ENCODE measurements at regions not wholly inside any gene's neighbourhood (a gene's known extent, or its start where the extent isn't known, plus 50 kb on each side); places are given as distances from the start of the nearest gene placed in this dataset.
"Not testable (repeated sequence)": the region's sequence is repeated elsewhere in the genome, so short reads cannot be mapped to it uniquely, and the experiment has no call there.

GRCh38 chr5:125085797-125086505 is 339.5 kb upstream of the ZNF608 start:
- H3K4me3 ChIP-seq (ENCODE audit: low read length) = no peak overlapping the region
- intact Hi-C loops (cut with micrococcal nuclease) = no loop called here

GRCh38 chr5:125088522-125089105 is 342.2 kb upstream of the ZNF608 start:
- no peak overlapping the region for H3K27ac Mint-ChIP-seq
- peaks cover 0 to 2% of the 10 kb centered on the region in 2 donors for H3K9me3 Mint-ChIP-seq
- no peaks in the 10 kb centered on the region for H3K4me1 Mint-ChIP-seq
- no peak overlapping the region for H3K4me3 ChIP-seq (ENCODE audit: low read length)
- no peaks in the 10 kb centered on the region for H3K36me3 Mint-ChIP-seq
- no peak overlapping the region for H3K27ac ChIP-seq (ENCODE audit: low read length)
- no peaks in the 10 kb centered on the region for H3K9me3 ChIP-seq (ENCODE audit: control insufficient read depth, insufficient read depth, low read length)
- TF ChIP-seq CTCF (IDR thresholded peaks at IDR 0.05) = no peak
- H3K27me3 Mint-ChIP-seq (ENCODE audit: low read depth in 2 of 2) = peaks cover 0 to 3% of the 10 kb centered on the region in 2 donors
- no peaks in the 10 kb centered on the region for H3K27me3 ChIP-seq (ENCODE audit: control insufficient read depth, insufficient read depth, low read length)
- H3K4me3 Mint-ChIP-seq = no peak overlapping the region
- H3K36me3 ChIP-seq (ENCODE audit: control insufficient read depth, insufficient read depth, low read length) = no peaks in the 10 kb centered on the region
- no peaks in the 10 kb centered on the region for H3K4me1 ChIP-seq (ENCODE audit: control insufficient read depth, insufficient read depth, low read length)
- no peak for DNase-seq
- ATAC-seq = no peak
- intact Hi-C loops (cut with micrococcal nuclease) = no loop called here
- WGBS (ENCODE audit: insufficient coverage) = 95% methylated on average over 27 of the region's 27 CpGs

More at GRCh38 chr5:125085797-125086505, 339.5 kb upstream of the ZNF608 start:
- no peak for ATAC-seq
- no peaks in the 10 kb centered on the region for H3K4me1 ChIP-seq (ENCODE audit: control insufficient read depth, insufficient read depth, low read length)
- no peak overlapping the region for H3K27ac Mint-ChIP-seq
- H3K27ac ChIP-seq (ENCODE audit: low read length) = no peak overlapping the region
- H3K27me3 Mint-ChIP-seq (ENCODE audit: low read depth in 2 of 2) = peaks cover 0 to 3% of the 10 kb centered on the region in 2 donors
- no peaks in the 10 kb centered on the region for H3K36me3 Mint-ChIP-seq
- TF ChIP-seq CTCF (IDR thresholded peaks at IDR 0.05) = no peak
- H3K4me3 Mint-ChIP-seq = no peak overlapping the region
- no peaks in the 10 kb centered on the region for H3K36me3 ChIP-seq (ENCODE audit: control insufficient read depth, insufficient read depth, low read length)
- H3K9me3 Mint-ChIP-seq = peaks cover 0 to 2% of the 10 kb centered on the region in 2 donors
- no peak for DNase-seq
- H3K4me1 Mint-ChIP-seq = no peaks in the 10 kb centered on the region
- H3K9me3 ChIP-seq (ENCODE audit: control insufficient read depth, insufficient read depth, low read length) = no peaks in the 10 kb centered on the region
- H3K27me3 ChIP-seq (ENCODE audit: control insufficient read depth, insufficient read depth, low read length) = no peaks in the 10 kb centered on the region
- 100% methylated on average over 1 of the region's 2 CpGs for WGBS (ENCODE audit: insufficient coverage)

- H3K4me3 Mint-ChIP-seq; H3K4me1 ChIP-seq (ENCODE audit: control insufficient read depth, insufficient read depth, low read length); H3K9me3 ChIP-seq (ENCODE audit: control insufficient read depth, insufficient read depth, low read length); H3K4me1 Mint-ChIP-seq; H3K36me3 ChIP-seq (ENCODE audit: control insufficient read depth, insufficient read depth, low read length); H3K27ac Mint-ChIP-seq; H3K4me3 ChIP-seq (ENCODE audit: low read length); H3K27ac ChIP-seq (ENCODE audit: low read length); H3K27me3 Mint-ChIP-seq (ENCODE audit: low read depth in 2 of 2); DNase-seq; ATAC-seq; intact Hi-C loops (cut with micrococcal nuclease); H3K36me3 Mint-ChIP-seq; H3K27me3 ChIP-seq (ENCODE audit: control insufficient read depth, insufficient read depth, low read length); H3K9me3 Mint-ChIP-seq: not testable (repeated sequence)
- 75% methylated on average over 3 of the region's 3 CpGs for WGBS (ENCODE audit: insufficient coverage)
Measured at GRCh38 chr5:125092138-125092537, 345.7 kb upstream of the ZNF608 start.

GRCh38 chr5:125093776-125094175 is 347.3 kb upstream of the ZNF608 start:
- Histone ChIP-seq H3K4me3 (ENCODE audit: low read length) (no peak overlapping the region), H3K9me3 (ENCODE audit: control insufficient read depth, insufficient read depth, low read length) (no peaks in the 10 kb centered on the region), H3K4me1 (ENCODE audit: control insufficient read depth, insufficient read depth, low read length) (no peaks in the 10 kb centered on the region), H3K36me3 (ENCODE audit: control insufficient read depth, insufficient read depth, low read length) (no peaks in the 10 kb centered on the region), H3K27ac (ENCODE audit: low read length) (no peak overlapping the region), H3K27me3 (ENCODE audit: control insufficient read depth, insufficient read depth, low read length) (no peaks in the 10 kb centered on the region)
- Mint-ChIP-seq H3K27me3 (ENCODE audit: low read depth in 2 of 2) (no peaks in the 10 kb centered on the region), H3K36me3 (no peaks in the 10 kb centered on the region), H3K27ac (no peak overlapping the region), H3K9me3 (no peaks in the 10 kb centered on the region), H3K4me1 (no peaks in the 10 kb centered on the region), H3K4me3 (no peak overlapping the region)
- WGBS (ENCODE audit: insufficient coverage) = 97% methylated on average over 3 of the region's 3 CpGs
- intact Hi-C loops (cut with micrococcal nuclease) = no loop called here
- DNase-seq = no peak
- no peak for TF ChIP-seq CTCF (IDR thresholded peaks at IDR 0.05)
- no peak for ATAC-seq

All from natural killer cell (primary cell).